NCI-H2029 (cell line): ENCODE measurements at regions not wholly inside any gene's neighbourhood (a gene's known extent, or its start where the extent isn't known, plus 50 kb on each side); places are given as distances from the start of the nearest gene placed in this dataset.
"Not testable (repeated sequence)": the region's sequence is repeated elsewhere in the genome, so short reads cannot be mapped to it uniquely, and the experiment has no call there.

ENCODE experiments used
- DNase-seq: peaks from one replicate; lab custom pipeline; 2025; lab: John Stamatoyannopoulos, UW

DNA sequence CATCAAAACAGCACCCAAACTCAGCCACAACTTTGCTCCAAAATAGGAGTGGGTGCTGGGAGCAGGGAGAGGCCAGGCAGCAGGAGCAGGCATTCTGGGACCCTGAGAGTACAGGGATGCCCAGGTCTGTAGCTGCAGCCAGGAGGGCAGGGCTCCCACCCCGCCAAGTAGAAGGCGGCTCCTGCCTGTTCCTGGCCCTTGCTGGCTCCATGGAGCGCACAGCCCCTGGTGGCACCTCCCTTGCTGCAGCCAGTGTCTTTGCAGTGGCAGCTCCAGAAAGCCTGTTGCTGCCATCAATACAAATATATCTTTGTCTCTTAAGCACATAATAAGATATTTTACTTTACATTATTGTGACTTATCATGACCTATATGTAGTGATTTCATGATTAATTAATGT, 1096.5 kb downstream of the FSCB start:
- no peak for DNase-seq

GRCh38 chr14:43408472-43408871, 1098.6 kb downstream of the FSCB start:
- no peak for DNase-seq

- DNase-seq: no peak
These were observed 1099.4 kb downstream of the FSCB start for GRCh38 chr14:43407706-43408105.

DNA sequence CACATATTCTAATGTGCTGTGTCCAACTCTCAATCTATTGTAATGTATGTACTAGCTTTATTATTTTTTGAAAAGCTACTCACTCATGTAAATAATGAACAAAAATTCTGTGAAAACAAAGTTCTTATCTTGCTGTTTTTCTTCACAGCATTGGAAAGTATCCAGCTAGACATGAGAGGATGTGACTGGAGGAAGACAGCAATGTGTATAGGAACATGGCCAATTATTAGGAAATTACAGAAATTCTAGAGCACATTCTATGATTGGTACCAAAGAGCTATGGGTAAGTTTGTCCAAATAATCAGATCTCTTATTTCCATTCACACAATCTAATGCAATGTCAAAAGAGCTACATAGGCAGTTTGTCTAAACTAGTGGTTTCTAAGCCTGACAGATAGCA, 1100.2 kb downstream of the FSCB start:
- no peak for DNase-seq

DNA sequence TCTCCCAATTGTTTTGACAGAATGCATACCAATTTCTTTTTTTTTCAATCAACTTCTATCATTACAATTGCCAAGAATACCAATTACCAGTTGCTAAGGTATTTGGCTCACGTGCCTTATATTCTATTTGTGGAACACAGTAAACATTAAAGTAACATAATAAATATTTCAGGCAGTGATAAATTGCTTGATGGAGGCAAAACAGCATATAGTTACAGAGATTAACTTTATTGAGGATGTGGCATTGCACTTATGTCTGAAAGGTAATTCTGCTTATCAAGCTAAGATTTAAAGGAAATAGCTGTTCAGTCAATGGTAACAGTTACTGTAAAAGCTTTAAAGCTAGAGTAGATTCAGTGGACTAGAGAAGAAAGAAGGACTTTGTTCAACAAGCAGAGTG, 1107.8 kb downstream of the FSCB start:
- no peak for DNase-seq

- not testable (repeated sequence) for DNase-seq
These were observed 1136.6 kb downstream of the FSCB start for GRCh38 chr14:43370565-43370896.

- no peak for DNase-seq
These were observed 1137.1 kb downstream of the FSCB start for GRCh38 chr14:43369710-43370564.

DNA sequence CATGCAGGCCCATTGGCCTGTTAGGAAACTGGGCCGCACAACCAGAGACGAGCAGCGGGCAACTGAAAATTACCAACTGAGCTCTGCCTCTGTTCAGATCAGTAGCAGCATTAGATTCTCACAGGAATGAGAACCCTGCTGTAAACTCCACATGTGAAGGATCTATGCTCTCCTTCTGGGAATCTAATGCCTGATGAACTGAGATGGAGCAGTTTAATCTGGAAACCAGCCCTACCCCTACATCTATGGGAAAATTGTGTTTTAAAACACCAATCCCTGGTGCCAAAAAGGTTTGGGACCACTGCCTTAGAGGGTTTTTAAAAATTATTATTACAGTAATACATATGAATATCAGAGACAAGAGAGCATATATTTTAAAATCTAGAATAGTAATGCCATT, 1144.5 kb downstream of the FSCB start:
- no peak for DNase-seq

- no peak for DNase-seq
These were observed 1145.3 kb downstream of the FSCB start for GRCh38 chr14:43361751-43362150.

DNA sequence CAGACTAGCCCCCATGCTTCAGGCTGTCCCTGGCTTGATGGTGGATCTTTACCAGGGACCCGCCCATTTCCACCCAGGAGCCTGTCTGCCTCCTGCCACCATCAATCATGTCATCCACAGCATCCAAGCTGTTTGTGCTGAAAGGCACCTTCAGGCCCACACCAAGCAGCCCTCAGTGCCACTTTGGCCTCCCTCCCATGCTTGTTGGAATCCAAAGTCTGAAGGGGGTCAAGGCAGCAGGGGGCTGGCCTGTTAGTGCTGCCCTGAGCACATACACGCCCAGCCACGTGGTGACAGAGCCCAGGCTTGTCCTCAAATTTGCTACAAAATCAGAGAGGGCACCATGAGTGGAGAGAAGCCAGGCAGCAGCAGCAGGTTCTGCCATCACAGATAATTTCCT, 1146.8 kb downstream of the FSCB start:
- no peak for DNase-seq

GRCh38 chr14:43359317-43359716, 1147.8 kb downstream of the FSCB start:
- DNase-seq: peak; percentile 67

DNA sequence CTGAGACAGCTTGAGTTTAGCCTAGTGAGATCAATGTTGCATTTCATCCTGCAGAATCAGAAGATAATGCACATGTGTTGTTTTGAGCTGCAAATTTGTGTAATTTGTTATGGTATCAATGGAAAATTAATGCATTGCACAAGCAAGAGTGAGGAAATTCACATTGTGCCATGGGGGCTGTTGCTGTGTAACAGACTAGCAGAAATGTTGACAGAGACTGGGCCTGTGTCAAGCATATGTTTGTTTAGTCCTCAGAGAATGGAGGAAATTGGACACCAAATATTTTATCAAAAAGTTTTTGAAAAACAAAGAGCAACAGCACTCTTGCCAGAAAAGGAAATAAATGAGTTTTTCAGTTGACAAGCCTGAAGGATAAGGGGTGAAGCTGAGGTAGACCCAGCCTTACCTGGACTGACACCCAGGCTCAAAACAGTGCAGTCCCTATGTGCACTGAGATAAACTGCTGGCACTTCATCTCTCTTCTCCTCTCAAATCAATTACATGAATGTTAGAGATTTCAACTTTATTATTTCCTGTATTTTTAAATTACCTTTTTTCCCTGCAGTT, 1150.0 kb downstream of the FSCB start:
- DNase-seq: peak; percentile 17

GRCh38 chr14:43356382-43356781, 1150.7 kb downstream of the FSCB start:
- no peak for DNase-seq

DNA sequence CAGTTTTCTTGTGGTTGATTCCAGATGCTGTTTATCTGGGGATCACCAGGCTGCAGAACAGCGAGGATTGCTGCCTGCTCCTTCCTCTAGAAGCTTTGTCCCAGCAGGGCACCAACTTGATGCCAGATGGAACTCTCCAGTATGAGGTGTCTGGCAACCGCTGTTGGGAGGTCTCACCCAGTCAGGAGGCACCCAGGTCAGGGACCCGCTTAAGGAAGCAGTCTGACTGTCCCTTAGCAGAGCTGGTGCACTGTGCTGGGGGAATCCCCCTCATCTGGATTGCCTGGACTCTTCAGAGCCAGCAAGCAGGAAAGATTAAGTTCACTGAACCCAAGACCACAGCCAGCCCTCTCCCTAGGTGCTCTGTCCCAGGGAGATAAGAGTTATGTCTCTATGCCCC, 1165.2 kb downstream of the FSCB start:
- no peak for DNase-seq

GRCh38 chr14:43338713-43339112, 1168.4 kb downstream of the FSCB start:
- no peak for DNase-seq

DNA sequence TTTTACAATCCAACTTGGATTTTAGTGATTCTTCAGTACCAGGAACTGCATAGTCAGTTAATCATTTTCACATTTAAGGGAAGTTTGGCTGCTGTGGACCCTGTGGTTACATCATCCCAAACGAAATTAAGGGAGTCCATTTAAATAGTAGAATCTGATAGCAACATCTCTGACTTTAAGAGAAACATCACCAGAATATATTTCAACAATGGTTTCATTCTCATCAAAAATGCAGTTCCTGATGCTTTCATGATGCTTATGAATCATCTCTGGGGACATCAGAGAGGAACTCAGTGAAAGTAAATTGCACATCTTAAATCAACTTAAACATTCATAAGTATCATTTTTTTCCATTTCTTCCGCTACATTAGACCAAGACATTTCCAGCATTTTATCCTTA, 1170.7 kb downstream of the FSCB start:
- DNase-seq: no peak

DNA sequence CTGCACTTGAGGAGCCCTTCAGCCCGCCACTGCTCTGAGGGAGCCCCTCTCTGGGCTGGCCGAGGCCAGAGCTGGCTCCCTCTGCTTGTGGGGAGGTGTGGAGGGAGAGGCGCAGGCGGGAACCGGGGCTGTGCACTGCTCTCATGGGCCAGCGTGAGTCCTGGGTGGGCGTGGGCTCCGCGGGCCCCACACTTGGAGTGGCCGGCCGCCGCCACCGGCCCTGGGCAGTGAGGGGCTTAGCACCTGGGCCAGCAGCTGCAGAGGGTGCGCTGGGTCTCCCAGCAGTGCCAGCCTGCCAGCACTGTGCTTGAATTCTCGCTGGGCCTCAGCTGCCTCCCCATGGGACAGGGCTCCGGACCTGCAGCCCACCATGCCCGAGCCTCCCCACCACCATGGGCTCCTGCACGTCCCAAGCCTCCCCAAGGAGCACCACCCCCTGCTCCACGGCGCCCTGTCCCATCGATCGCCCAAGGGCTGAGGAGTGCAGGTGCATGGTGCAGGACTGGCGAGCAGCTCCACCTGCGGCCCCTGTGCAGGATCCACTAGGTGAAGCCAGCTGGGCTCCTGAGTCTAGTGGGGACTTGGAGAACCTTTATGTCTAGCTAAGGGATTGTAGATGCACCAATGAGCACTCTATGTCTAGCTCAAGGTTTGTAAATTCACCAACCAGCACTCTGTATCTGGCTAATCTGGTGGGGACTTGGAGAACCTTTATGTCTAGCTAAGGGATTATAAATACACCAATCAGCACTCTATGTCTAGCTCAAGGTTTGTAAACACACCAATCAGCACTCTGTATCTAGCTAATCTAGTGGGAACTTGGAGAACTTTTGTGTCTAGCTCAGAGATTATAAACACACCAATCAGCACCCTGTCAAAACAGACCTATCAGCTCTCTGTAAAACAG, 1180.3 kb downstream of the FSCB start:
- DNase-seq: not testable (repeated sequence)

DNA sequence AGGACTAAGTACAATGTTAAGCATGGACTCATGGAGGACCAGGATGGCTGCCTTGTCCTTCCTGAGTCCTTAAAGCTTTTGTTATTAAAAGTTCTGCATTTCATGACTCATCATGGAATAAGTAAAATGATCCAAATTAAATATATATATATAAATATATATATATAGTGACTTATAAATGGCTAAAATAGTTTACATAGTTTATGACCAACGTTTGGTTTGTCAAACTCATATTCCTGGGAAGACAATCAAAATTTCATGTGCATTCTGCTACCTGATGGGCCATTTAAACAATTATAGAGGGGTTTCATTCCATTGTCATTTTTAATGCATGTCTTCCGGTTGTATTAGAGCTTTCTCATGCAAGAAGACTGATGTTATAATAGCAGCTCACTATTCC, 1190.7 kb downstream of the FSCB start:
- no peak for DNase-seq

- DNase-seq: no peak
These were observed 1193.4 kb downstream of the FSCB start for GRCh38 chr14:43313719-43314118.

- DNase-seq: no peak
These were observed 1198.5 kb downstream of the FSCB start for GRCh38 chr14:43308421-43309110.

DNA sequence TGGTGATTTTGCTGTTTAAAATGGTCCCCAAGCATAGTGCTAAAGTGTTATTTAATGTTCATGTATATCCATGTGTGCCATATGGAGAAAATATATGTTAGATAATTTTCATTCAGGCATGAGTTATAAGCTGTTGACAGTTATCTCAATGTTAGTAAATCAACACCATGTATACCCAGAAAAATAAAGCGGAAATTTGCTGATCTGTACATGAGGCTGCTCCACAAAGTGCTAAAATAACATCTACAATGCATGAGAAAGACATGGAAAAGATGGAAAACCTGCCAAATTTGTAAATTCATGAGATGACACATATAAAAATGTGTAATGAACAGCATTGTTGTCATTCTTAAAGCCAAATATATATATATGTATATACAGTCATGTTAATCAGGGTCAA, 1199.2 kb downstream of the FSCB start:
- DNase-seq: no peak

GRCh38 chr14:43306053-43306452, 1201.0 kb downstream of the FSCB start:
- no peak for DNase-seq
